ENCODE measurements at regions not wholly inside any gene's neighbourhood (a gene's known extent, or its start where the extent isn't known, plus 50 kb on each side); places are given as distances from the start of the nearest gene placed in this dataset.

- Histone ChIP-seq H3K9ac (ENCODE audit: low read length) (peak overlapping the region; percentile 75), H3K4me1 (ENCODE audit: control insufficient read depth, insufficient read depth, low read length) (peaks cover 62% of the 10 kb centered on the region), H3K27ac (ENCODE audit: low read depth, low read length) (peak overlapping the region; percentile 89), H3K36me3 (ENCODE audit: control insufficient read depth, insufficient read depth, low read length) (no peaks in the 10 kb centered on the region), H3K4me3 (ENCODE audit: low read length) (peak overlapping the region; percentile 84), H3K27me3 (ENCODE audit: control insufficient read depth, insufficient read depth, low read length) (no peaks in the 10 kb centered on the region)
These were observed 232.8 kb downstream of the SEC14L1 start for GRCh38 chr17:77373299-77374169.

- H3K4me1 ChIP-seq (ENCODE audit: control insufficient read depth, insufficient read depth, low read length): peaks cover 69% of the 10 kb centered on the region
- H3K27ac ChIP-seq (ENCODE audit: low read depth, low read length): peak overlapping the region; percentile 89
- peak overlapping the region; percentile 84 for H3K4me3 ChIP-seq (ENCODE audit: low read length)
- no peaks in the 10 kb centered on the region for H3K27me3 ChIP-seq (ENCODE audit: control insufficient read depth, insufficient read depth, low read length)
- H3K36me3 ChIP-seq (ENCODE audit: control insufficient read depth, insufficient read depth, low read length): no peaks in the 10 kb centered on the region
- H3K9ac ChIP-seq (ENCODE audit: low read length): peak overlapping the region; percentile 75
These were observed 233.6 kb downstream of the SEC14L1 start for GRCh38 chr17:77374170-77374936.

DNA sequence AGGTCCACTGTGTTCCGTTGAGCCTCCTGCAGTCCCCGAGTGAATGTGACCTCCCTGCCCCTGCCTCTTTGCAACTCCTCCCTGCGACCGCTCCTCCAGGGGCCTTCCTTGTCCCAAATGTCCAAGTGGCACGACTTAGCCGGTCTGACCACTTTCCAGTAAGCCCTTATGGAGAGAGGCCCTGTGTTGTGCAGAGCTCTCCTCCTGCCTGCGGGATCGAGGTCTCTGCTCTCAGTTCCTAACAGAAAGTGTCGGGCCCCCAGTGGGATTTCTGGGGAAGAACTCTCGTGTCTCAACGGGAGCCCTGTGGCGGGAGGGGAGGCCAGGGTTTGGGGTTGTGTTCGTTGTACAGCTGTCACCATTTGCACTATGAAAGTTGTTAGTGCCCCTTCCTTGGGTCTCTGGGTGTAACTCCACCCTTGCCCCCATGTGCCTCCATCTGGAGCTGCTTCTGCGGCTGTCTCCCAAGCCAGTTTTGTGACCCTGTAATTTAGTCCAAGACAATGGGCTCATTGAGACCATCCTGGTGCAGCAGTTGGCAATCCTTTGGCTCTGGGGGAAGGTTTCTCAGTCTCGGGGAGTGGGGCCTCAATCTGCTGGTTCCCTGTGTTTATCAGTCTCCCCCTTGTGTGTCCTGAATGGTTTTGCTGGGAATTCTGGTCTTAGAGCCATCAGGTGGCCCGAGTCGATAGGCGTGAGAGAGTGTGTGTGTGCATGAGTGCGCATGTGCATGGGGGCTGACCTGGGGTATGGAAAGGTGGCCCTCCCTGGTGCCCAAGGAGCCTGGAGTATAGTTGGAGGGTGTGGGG lies 234.5 kb downstream of the SEC14L1 start:
- H3K4me3 ChIP-seq (ENCODE audit: low read length): peak overlapping the region; percentile 84
- H3K27ac ChIP-seq (ENCODE audit: low read depth, low read length): peak overlapping the region; percentile 89
- H3K4me1 ChIP-seq (ENCODE audit: control insufficient read depth, insufficient read depth, low read length): peaks cover 71% of the 10 kb centered on the region
- no peak overlapping the region for H3K9ac ChIP-seq (ENCODE audit: low read length)
- H3K27me3 ChIP-seq (ENCODE audit: control insufficient read depth, insufficient read depth, low read length): no peaks in the 10 kb centered on the region
- no peaks in the 10 kb centered on the region for H3K36me3 ChIP-seq (ENCODE audit: control insufficient read depth, insufficient read depth, low read length)

DNA sequence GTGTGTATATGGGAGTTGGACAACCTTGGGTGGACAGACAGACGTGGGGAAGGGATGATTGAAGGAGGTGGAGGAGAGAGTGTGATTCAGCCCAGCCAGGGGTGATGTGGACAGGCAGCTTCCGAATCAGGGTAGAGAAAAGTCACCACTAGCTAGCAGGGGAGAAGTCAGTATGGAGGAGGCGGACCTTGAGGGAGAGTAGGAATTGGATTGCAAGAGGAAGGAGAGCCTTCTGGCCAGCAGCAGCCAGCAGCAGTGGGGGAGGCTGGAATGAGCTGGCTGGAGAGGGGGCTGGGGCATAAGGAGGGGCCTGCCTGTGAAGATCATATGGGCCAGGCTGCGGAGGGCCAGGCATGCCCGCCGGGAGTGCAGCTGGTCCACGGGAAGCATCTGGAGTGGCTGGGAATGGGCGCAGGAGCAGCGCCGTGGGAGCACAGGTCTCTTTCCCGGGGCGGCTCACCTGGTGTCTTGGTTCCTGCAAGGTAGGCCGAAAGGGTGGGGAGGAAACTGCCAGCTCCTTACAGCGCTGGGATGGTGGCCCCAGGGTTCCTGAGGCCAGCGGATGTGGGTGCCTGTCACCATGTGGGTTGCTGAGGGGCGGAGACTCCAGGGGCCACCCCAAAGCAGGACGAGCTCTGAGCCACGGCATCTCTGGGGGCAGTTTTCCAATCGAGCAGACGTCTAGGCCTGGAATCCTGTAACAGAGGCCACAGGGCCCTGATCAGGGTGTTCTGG lies 235.3 kb downstream of the SEC14L1 start:
- Histone ChIP-seq H3K4me1 (ENCODE audit: control insufficient read depth, insufficient read depth, low read length) (peaks cover 71% of the 10 kb centered on the region), H3K4me3 (ENCODE audit: low read length) (peak overlapping the region; percentile 84), H3K36me3 (ENCODE audit: control insufficient read depth, insufficient read depth, low read length) (no peaks in the 10 kb centered on the region), H3K27me3 (ENCODE audit: control insufficient read depth, insufficient read depth, low read length) (no peaks in the 10 kb centered on the region), H3K27ac (ENCODE audit: low read depth, low read length) (peak overlapping the region; percentile 89), H3K9ac (ENCODE audit: low read length) (peak overlapping the region; percentile 1)

DNA sequence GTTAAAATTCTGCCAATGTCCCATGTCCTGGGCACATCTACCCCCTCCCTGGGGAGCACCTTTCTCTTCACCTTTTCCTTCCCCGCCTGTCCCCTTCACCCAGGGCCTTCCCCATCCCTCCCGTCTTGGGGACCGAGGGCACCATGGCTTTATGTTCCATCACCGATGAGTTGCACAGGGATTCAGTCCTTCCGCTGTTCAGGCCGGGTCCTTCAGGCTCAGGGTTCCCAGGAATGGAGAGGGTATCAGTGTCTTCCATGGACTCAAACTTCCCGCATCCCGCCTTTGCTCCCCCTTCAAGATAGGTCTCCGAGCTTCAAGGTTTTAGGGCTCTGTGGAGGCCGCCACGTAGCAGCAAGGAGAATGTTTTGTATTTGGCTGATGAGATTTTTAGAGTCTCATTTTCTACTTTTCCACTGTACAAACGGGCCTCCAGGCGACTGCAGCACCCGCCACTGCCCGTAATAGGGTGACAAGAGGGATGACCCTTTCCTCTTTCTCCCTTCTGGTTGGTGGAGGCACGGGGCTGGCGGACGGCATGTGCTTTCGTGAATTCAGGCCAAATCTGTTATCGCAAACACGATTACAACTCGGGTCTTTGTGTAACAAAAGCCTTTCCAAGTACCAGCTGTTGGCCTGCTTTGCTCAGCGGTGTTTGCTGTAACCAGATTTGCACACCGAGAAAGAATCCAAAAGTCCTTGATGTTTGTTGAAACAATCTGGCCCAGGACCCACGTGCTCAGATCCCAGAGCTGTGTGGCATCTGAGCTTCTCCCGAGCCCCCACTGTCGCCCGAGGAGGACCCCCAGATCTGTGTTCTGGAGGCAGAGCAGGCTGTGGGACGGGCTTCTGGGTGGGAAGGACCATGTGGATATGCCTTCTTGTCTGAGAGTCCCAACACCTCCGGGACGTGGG lies 236.3 kb downstream of the SEC14L1 start:
- no peaks in the 10 kb centered on the region for H3K27me3 ChIP-seq (ENCODE audit: control insufficient read depth, insufficient read depth, low read length)
- H3K27ac ChIP-seq (ENCODE audit: low read depth, low read length): peak overlapping the region; percentile 89
- H3K36me3 ChIP-seq (ENCODE audit: control insufficient read depth, insufficient read depth, low read length): no peaks in the 10 kb centered on the region
- H3K4me1 ChIP-seq (ENCODE audit: control insufficient read depth, insufficient read depth, low read length): peaks cover 62% of the 10 kb centered on the region
- H3K4me3 ChIP-seq (ENCODE audit: low read length): peak overlapping the region; percentile 84
- peak overlapping the region; percentile 1 for H3K9ac ChIP-seq (ENCODE audit: low read length)

DNA sequence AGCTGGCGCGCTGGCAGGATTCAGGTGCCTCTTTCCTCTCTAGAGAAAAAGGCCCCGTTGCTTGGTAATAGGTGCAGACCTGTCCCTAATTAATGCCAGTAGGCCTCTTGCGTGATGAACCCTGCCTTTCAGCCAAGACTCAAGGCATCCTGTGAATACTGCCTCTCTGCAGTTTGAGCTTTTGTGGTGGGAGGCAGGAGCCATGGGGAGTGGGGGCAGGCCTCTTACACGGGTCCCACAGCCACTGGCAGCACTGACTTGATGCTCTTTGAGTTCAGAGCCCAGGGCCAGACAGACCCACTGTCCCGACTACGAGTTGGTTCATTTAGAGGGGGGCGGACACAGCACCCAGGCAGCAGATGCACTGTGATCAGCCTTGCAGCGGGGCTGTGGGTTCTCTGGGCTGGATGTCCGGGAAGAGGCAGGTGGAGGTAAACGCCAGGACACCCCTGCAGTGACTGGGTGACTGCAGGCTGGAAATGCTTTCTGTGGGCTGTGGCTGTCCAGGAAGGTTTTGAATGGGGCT lies 237.0 kb downstream of the SEC14L1 start:
- peak overlapping the region; percentile 89 for H3K27ac ChIP-seq (ENCODE audit: low read depth, low read length)
- H3K4me3 ChIP-seq (ENCODE audit: low read length): no peak overlapping the region
- no peak overlapping the region for H3K9ac ChIP-seq (ENCODE audit: low read length)
- H3K27me3 ChIP-seq (ENCODE audit: control insufficient read depth, insufficient read depth, low read length): no peaks in the 10 kb centered on the region
- H3K4me1 ChIP-seq (ENCODE audit: control insufficient read depth, insufficient read depth, low read length): peaks cover 62% of the 10 kb centered on the region
- no peaks in the 10 kb centered on the region for H3K36me3 ChIP-seq (ENCODE audit: control insufficient read depth, insufficient read depth, low read length)

DNA sequence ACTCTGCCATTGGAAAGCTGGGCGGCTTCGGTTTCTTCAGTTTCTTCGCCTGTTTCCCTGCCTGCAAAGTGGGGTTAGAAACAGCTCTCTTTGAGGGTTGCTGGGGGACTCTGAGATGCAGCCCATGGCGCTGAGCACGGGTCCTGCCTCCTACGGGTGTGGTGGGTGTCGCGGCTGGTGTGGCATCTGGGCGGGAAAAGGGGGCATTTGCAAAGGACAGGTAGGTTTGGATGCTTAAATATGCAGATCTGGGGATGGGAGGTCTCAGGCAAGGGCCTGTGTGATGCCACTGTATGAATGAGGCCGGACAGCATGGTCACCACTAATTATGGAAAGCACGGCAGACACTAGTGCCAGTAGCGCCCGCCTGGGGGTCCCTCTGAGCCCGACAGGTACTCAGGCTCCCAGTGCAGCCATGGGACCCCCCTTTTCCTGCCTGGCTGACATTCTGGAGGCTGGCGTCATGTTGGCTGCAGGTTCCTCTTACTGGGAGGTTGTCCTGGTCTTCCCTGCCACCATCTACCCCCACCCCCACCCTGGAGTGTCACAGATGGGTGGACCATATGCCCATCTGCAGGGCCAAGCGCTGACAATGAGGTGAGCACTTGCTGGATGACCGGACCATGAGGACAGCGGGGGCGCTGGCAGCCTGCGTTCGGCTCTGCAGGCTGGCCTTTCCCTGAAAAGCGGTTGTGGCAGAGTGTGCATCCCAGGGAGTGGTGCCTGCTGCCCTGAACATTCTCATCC lies 237.7 kb downstream of the SEC14L1 start:
- H3K27ac ChIP-seq (ENCODE audit: low read depth, low read length): peak overlapping the region; percentile 89
- H3K9ac ChIP-seq (ENCODE audit: low read length): no peak overlapping the region
- no peaks in the 10 kb centered on the region for H3K36me3 ChIP-seq (ENCODE audit: control insufficient read depth, insufficient read depth, low read length)
- no peaks in the 10 kb centered on the region for H3K27me3 ChIP-seq (ENCODE audit: control insufficient read depth, insufficient read depth, low read length)
- H3K4me1 ChIP-seq (ENCODE audit: control insufficient read depth, insufficient read depth, low read length): peaks cover 69% of the 10 kb centered on the region
- H3K4me3 ChIP-seq (ENCODE audit: low read length): no peak overlapping the region

GRCh38 chr17:77379065-77379428 lies 238.3 kb downstream of the SEC14L1 start:
- Histone ChIP-seq H3K4me3 (ENCODE audit: low read length) (no peak overlapping the region), H3K27me3 (ENCODE audit: control insufficient read depth, insufficient read depth, low read length) (no peaks in the 10 kb centered on the region), H3K9ac (ENCODE audit: low read length) (no peak overlapping the region), H3K36me3 (ENCODE audit: control insufficient read depth, insufficient read depth, low read length) (no peaks in the 10 kb centered on the region), H3K27ac (ENCODE audit: low read depth, low read length) (peak overlapping the region; percentile 67), H3K4me1 (ENCODE audit: control insufficient read depth, insufficient read depth, low read length) (peaks cover 74% of the 10 kb centered on the region)

GRCh38 chr17:77379832-77380231 lies 239.1 kb downstream of the SEC14L1 start:
- Histone ChIP-seq H3K4me1 (ENCODE audit: control insufficient read depth, insufficient read depth, low read length) (peaks cover 76% of the 10 kb centered on the region), H3K36me3 (ENCODE audit: control insufficient read depth, insufficient read depth, low read length) (no peaks in the 10 kb centered on the region), H3K9ac (ENCODE audit: low read length) (no peak overlapping the region), H3K27ac (ENCODE audit: low read depth, low read length) (peak overlapping the region; percentile 67), H3K4me3 (ENCODE audit: low read length) (no peak overlapping the region), H3K27me3 (ENCODE audit: control insufficient read depth, insufficient read depth, low read length) (no peaks in the 10 kb centered on the region)

GRCh38 chr17:77380395-77381184 lies 239.8 kb downstream of the SEC14L1 start:
- H3K4me3 ChIP-seq (ENCODE audit: low read length): no peak overlapping the region
- peaks cover 69% of the 10 kb centered on the region for H3K4me1 ChIP-seq (ENCODE audit: control insufficient read depth, insufficient read depth, low read length)
- H3K9ac ChIP-seq (ENCODE audit: low read length): no peak overlapping the region
- peak overlapping the region; percentile 30 for H3K27ac ChIP-seq (ENCODE audit: low read depth, low read length)
- no peaks in the 10 kb centered on the region for H3K27me3 ChIP-seq (ENCODE audit: control insufficient read depth, insufficient read depth, low read length)
- H3K36me3 ChIP-seq (ENCODE audit: control insufficient read depth, insufficient read depth, low read length): no peaks in the 10 kb centered on the region
